PC-9 (cell line): ENCODE measurements at regions not wholly inside any gene's neighbourhood (a gene's known extent, or its start where the extent isn't known, plus 50 kb on each side); places are given as distances from the start of the nearest gene placed in this dataset.

Experiments
- BruUV-seq: library from RNA; stranded (reverse); fragments of 400-500 nt; replicated peaks from 2 replicates; lab custom pipeline; 2021; lab: Mats Ljungman, UMichigan
- CTCF ChIA-PET: fragments of 300-600 bp; sonication (Branson Sonifier 250); formaldehyde crosslinking; loops from one replicate; lab custom pipeline; 2022; ENCODE audit warnings: antibody characterized with exemption; lab: Charles Lee
- POLR2A ChIA-PET: fragments of 300-600 bp; sonication (Branson Sonifier 250); formaldehyde crosslinking; loops from one replicate; lab custom pipeline; 2022; ENCODE audit warnings: antibody characterized with exemption; ENCODE audit not compliant: unreplicated experiment; lab: Charles Lee
- DNase-seq, 2 experiments: peaks; one replicate each; pipeline versions ENCODE4 v3.0.0 to v3.0.0-alpha.2; 2015 to 2022; ENCODE audit warnings: mixed read lengths in 1 of 2
- H2AFZ ChIP-seq: fragments of 200-600 bp; sonication (generic); 2 replicates; pipeline ENCODE4 v1.8.1; 2017; ENCODE audit warnings: antibody characterized with exemption
- H3F3A ChIP-seq: fragments of 200-600 bp; sonication (generic); 2 replicates; pipeline ENCODE4 v1.8.1; 2017; ENCODE audit warnings: antibody characterized with exemption, mild to moderate bottlenecking, low read depth; ENCODE audit not compliant: insufficient read depth
- H3K27ac ChIP-seq: fragments of 200-600 bp; sonication (generic); 2 replicates; pipeline ENCODE4 v1.6.1; 2016; ENCODE audit warnings: mixed run types
- H3K27me3 ChIP-seq: fragments of 200-600 bp; sonication (generic); 2 replicates; pipeline ENCODE4 v1.6.1; 2016; ENCODE audit warnings: low read depth, mixed run types; ENCODE audit not compliant: insufficient read depth
- H3K36me3 ChIP-seq: fragments of 200-600 bp; sonication (generic); 2 replicates; pipeline ENCODE4 v1.6.1; 2016; ENCODE audit warnings: low read depth, mixed run types
- H3K4me1 ChIP-seq: fragments of 200-600 bp; sonication (generic); replicated peaks from 2 replicates; pipeline ENCODE4 v1.6.1; 2016; ENCODE audit warnings: mixed run types; ENCODE audit not compliant: insufficient read depth
- H3K4me2 ChIP-seq: fragments of 200-600 bp; sonication (generic); 2 replicates; pipeline ENCODE4 v1.6.1; 2017; ENCODE audit warnings: mixed run types
- H3K4me3 ChIP-seq: fragments of 200-600 bp; sonication (generic); 2 replicates; pipeline ENCODE4 v1.6.1; 2016; ENCODE audit warnings: mixed run types
- H3K79me2 ChIP-seq: fragments of 200-600 bp; sonication (generic); 2 replicates; pipeline ENCODE4 v1.6.1; 2017; ENCODE audit warnings: low read depth, mixed run types
- H3K9me2 ChIP-seq: fragments of 200-600 bp; sonication (generic); 2 replicates; pipeline ENCODE4 v1.8.1; 2017; ENCODE audit warnings: mild to moderate bottlenecking; ENCODE audit not compliant: insufficient read depth
- H3K9me3 ChIP-seq: fragments of 200-600 bp; sonication (generic); 2 replicates; pipeline ENCODE4 v1.8.1; 2016; ENCODE audit warnings: low read depth; ENCODE audit not compliant: insufficient read depth
- H4K20me1 ChIP-seq: fragments of 200-600 bp; sonication (generic); 2 replicates; pipeline ENCODE4 v1.8.1; 2017; ENCODE audit not compliant: insufficient read depth
- EZH2 ChIP-seq: fragments of 200-600 bp; sonication (generic); IDR thresholded peaks from 2 replicates; pipeline ENCODE4 v1.8.0; 2017; ENCODE audit warnings: antibody characterized with exemption, low read depth
- intact Hi-C: fragments of 100-400 bp; cut with micrococcal nuclease; formaldehyde crosslinking; loops from one replicate; pipeline ENCODE4 v1.10.0; 2022; ENCODE audit not compliant: unreplicated experiment
- TF ChIP-seq, protein P1 (sequence below): fragments of 200-600 bp; sonication (generic); conservative IDR thresholded peaks from 2 replicates; pipeline ENCODE4 v1.6.1; 2017; ENCODE audit warnings: mixed run types, antibody characterized with exemption, mild to moderate bottlenecking, moderate library complexity

DNA sequence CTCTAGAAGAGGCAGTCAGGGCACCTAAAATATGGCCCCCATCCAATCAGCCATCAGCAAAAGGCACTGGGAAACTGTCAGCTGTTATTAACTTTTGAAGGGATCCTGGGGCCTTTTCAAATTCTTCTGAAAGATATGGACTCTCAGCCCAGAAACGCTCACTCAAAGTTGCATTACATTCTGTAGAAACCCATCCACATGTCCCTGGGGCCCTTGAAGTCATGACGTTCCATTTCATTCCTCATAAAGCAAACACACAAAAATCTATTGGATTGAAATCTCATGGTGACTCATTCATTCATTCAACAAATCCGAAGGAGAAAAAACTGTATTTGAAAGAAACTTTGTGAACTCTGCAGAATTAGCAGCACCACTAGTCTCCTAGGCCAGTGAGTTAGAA lies 215.3 kb downstream of the C16orf95 start:
- POLR2A ChIA-PET = no interaction called here
- no peak for DNase-seq
- H3K9me3 ChIP-seq = no peaks in the 10 kb centered on the region
- H3K4me1 ChIP-seq = no peaks in the 10 kb centered on the region
- no peaks in the 10 kb centered on the region for H3F3A ChIP-seq
- H3K9me2 ChIP-seq = no peaks in the 10 kb centered on the region
- H3K79me2 ChIP-seq = no peaks in the 10 kb centered on the region
- no peak for TF ChIP-seq EZH2
- TF ChIP-seq, protein P1, sequence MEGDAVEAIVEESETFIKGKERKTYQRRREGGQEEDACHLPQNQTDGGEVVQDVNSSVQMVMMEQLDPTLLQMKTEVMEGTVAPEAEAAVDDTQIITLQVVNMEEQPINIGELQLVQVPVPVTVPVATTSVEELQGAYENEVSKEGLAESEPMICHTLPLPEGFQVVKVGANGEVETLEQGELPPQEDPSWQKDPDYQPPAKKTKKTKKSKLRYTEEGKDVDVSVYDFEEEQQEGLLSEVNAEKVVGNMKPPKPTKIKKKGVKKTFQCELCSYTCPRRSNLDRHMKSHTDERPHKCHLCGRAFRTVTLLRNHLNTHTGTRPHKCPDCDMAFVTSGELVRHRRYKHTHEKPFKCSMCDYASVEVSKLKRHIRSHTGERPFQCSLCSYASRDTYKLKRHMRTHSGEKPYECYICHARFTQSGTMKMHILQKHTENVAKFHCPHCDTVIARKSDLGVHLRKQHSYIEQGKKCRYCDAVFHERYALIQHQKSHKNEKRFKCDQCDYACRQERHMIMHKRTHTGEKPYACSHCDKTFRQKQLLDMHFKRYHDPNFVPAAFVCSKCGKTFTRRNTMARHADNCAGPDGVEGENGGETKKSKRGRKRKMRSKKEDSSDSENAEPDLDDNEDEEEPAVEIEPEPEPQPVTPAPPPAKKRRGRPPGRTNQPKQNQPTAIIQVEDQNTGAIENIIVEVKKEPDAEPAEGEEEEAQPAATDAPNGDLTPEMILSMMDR = no peak
- no peak overlapping the region for H3K27ac ChIP-seq
- H3K4me2 ChIP-seq = no peak overlapping the region
- H4K20me1 ChIP-seq = no peaks in the 10 kb centered on the region
- BruUV-seq = no TSS peak
- peaks cover 88% of the 10 kb centered on the region for H3K27me3 ChIP-seq
- no peaks in the 10 kb centered on the region for H3K36me3 ChIP-seq
- no peak overlapping the region for H2AFZ ChIP-seq
- CTCF ChIA-PET = no interaction called here
- H3K4me3 ChIP-seq = no peak overlapping the region
- intact Hi-C loops = no loop called here

DNA sequence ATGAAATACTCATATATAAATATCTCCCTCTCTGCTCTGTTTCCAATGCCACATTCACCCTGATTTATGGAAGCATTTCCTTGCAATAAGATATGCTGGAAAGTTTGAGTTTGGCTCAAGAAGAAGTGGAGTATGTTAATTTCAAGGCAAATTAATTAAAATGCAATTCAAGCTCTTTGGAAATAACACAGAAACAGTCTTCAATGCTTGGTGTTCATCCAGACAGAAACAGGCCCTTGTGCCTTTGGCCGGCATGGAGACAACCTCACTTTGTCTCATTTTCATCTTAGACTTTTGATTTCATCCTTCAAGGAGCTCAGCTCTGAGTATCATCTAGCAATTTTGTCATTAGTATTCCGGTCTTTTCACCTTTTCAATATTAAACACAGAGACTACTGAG lies 210.0 kb downstream of the C16orf95 start:
- H3K27ac ChIP-seq = no peak overlapping the region
- H2AFZ ChIP-seq = no peak overlapping the region
- intact Hi-C loops = no loop called here
- no TSS peak for BruUV-seq
- CTCF ChIA-PET = no interaction called here
- peaks cover 94% of the 10 kb centered on the region for H3K27me3 ChIP-seq
- TF ChIP-seq EZH2 = no peak
- TF ChIP-seq, protein P1 = no peak
- H3K9me3 ChIP-seq = no peaks in the 10 kb centered on the region
- H3K4me2 ChIP-seq = no peak overlapping the region
- H4K20me1 ChIP-seq = no peaks in the 10 kb centered on the region
- no peaks in the 10 kb centered on the region for H3K36me3 ChIP-seq
- H3K4me3 ChIP-seq = no peak overlapping the region
- H3K79me2 ChIP-seq = no peaks in the 10 kb centered on the region
- no peaks in the 10 kb centered on the region for H3K4me1 ChIP-seq
- POLR2A ChIA-PET = interaction anchor here (0.7 kb wide), 1 partner anchor 122 kb away, joined by 5 read pairs; no protein-coding TSS in a partner anchor
- no peaks in the 10 kb centered on the region for H3F3A ChIP-seq
- no peak for DNase-seq
- no peaks in the 10 kb centered on the region for H3K9me2 ChIP-seq

DNA sequence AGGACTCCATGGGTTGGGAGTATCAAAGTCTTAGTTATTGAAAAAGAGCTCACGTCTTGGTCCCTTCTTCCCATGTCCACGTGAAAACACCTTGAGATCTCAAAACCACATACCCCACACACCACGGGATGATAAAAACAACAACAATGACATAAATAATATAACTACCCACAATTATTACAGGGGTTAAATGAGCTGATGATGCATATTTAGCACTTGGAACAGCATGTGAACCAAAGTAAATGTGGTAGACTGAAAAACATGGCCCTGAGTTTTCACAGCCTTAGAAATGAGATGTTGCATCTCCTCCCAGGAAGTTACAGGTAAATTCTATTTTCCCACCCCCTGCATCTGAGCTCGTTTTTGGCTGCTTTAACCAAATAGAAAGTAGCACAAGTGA lies 208.9 kb downstream of the C16orf95 start:
- POLR2A ChIA-PET = no interaction called here
- TF ChIP-seq, protein P1 = no peak
- TF ChIP-seq EZH2 = no peak
- H3F3A ChIP-seq = no peaks in the 10 kb centered on the region
- H3K27me3 ChIP-seq = peaks cover 96% of the 10 kb centered on the region
- H4K20me1 ChIP-seq = no peaks in the 10 kb centered on the region
- H3K36me3 ChIP-seq = no peaks in the 10 kb centered on the region
- no peak for DNase-seq
- H3K4me2 ChIP-seq = no peak overlapping the region
- H3K27ac ChIP-seq = no peak overlapping the region
- CTCF ChIA-PET = no interaction called here
- H3K79me2 ChIP-seq = no peaks in the 10 kb centered on the region
- no peaks in the 10 kb centered on the region for H3K9me3 ChIP-seq
- no peak overlapping the region for H3K4me3 ChIP-seq
- BruUV-seq = no TSS peak
- no peaks in the 10 kb centered on the region for H3K4me1 ChIP-seq
- no peaks in the 10 kb centered on the region for H3K9me2 ChIP-seq
- intact Hi-C loops = no loop called here
- no peak overlapping the region for H2AFZ ChIP-seq
